ENCODE measurements at regions not wholly inside any gene's neighbourhood (a gene's known extent, or its start where the extent isn't known, plus 50 kb on each side); places are given as distances from the start of the nearest gene placed in this dataset.

GRCh38 chr6:167208819-167209576 lies 51.2 kb upstream of the GPR31 start:
- TF ChIP-seq POLR2A (IDR thresholded peaks at IDR 0.05; ENCODE audit: extremely low read depth, insufficient read length) (no peak), MAX (IDR thresholded peaks at IDR 0.05; ENCODE audit: low read depth, low read length) (no peak), MYC (IDR thresholded peaks at IDR 0.05; ENCODE audit: low read depth, low read length) (no peak), CTCF (IDR thresholded peaks at IDR 0.05; ENCODE audit: low read depth, low read length) (no peak)
- DNase-seq (ENCODE audit: low read depth): no peak
- H3K4me3 ChIP-seq (ENCODE audit: low read depth, low read length): no peak overlapping the region

GRCh38 chr6:167209577-167209975 lies 51.8 kb upstream of the GPR31 start:
- DNase-seq (ENCODE audit: low read depth): no peak
- TF ChIP-seq MYC (IDR thresholded peaks at IDR 0.05; ENCODE audit: low read depth, low read length) (no peak), MAX (IDR thresholded peaks at IDR 0.05; ENCODE audit: low read depth, low read length) (no peak), POLR2A (IDR thresholded peaks at IDR 0.05; ENCODE audit: extremely low read depth, insufficient read length) (no peak), CTCF (IDR thresholded peaks at IDR 0.05; ENCODE audit: low read depth, low read length) (no peak)
- H3K4me3 ChIP-seq (ENCODE audit: low read depth, low read length): no peak overlapping the region

- no peak for DNase-seq (ENCODE audit: low read depth)
- TF ChIP-seq MYC (IDR thresholded peaks at IDR 0.05; ENCODE audit: low read depth, low read length) (no peak), MAX (IDR thresholded peaks at IDR 0.05; ENCODE audit: low read depth, low read length) (no peak), CTCF (IDR thresholded peaks at IDR 0.05; ENCODE audit: low read depth, low read length) (no peak), POLR2A (IDR thresholded peaks at IDR 0.05; ENCODE audit: extremely low read depth, insufficient read length) (no peak)
- no peak overlapping the region for H3K4me3 ChIP-seq (ENCODE audit: low read depth, low read length)
These were observed 52.9 kb upstream of the GPR31 start for GRCh38 chr6:167210375-167211294.

- TF ChIP-seq MYC (IDR thresholded peaks at IDR 0.05; ENCODE audit: low read depth, low read length) (no peak), POLR2A (IDR thresholded peaks at IDR 0.05; ENCODE audit: extremely low read depth, insufficient read length) (no peak), MAX (IDR thresholded peaks at IDR 0.05; ENCODE audit: low read depth, low read length) (no peak), CTCF (IDR thresholded peaks at IDR 0.05; ENCODE audit: low read depth, low read length) (no peak)
- DNase-seq (ENCODE audit: low read depth): no peak
- H3K4me3 ChIP-seq (ENCODE audit: low read depth, low read length): no peak overlapping the region
These were observed 53.5 kb upstream of the GPR31 start for GRCh38 chr6:167211295-167211648.

GRCh38 chr6:167211881-167212712 lies 54.3 kb upstream of the GPR31 start:
- no peak overlapping the region for H3K4me3 ChIP-seq (ENCODE audit: low read depth, low read length)
- no peak for DNase-seq (ENCODE audit: low read depth)
- no peak for TF ChIP-seq POLR2A (IDR thresholded peaks at IDR 0.05; ENCODE audit: extremely low read depth, insufficient read length)
- TF ChIP-seq CTCF (IDR thresholded peaks at IDR 0.05; ENCODE audit: low read depth, low read length): no peak
- no peak for TF ChIP-seq MAX (IDR thresholded peaks at IDR 0.05; ENCODE audit: low read depth, low read length)
- no peak for TF ChIP-seq MYC (IDR thresholded peaks at IDR 0.05; ENCODE audit: low read depth, low read length)
